Stimulated activated CD4-positive, alpha-beta T cell treated with anti-CD3 and anti-CD28 coated beads, Interleukin-15, amount 100 ng/mL, for 48 hours (primary cell): ENCODE measurements at regions not wholly inside any gene's neighbourhood (a gene's known extent, or its start where the extent isn't known, plus 50 kb on each side); places are given as distances from the start of the nearest gene placed in this dataset.

Source experiments
- DNase-seq, 2 donors: peaks; one replicate each; pipeline ENCODE4 v3.0.0-alpha.2; 2020; ENCODE audit warnings: low read depth in 2 of 2

DNA sequence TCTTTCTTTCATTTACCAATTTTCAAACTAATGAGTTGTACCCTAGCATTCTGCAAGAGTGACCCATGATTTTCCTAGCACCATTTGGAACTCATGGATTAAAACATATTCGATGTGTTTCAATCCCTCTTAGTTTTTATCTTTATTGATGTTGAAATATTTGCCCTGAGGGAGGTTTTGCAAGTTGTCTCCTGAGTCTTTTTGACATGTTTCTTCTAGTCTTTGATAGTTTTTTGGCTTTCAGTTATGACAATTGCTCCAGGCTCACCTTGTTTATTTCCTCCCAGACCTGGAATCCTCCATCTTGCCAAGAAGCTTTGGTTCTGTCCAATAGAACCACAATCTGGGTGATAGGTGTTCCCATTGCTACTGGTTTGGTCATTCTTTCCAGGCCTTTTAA lies 327.8 kb downstream of the WDR11 start:
- DNase-seq = no peak

DNA sequence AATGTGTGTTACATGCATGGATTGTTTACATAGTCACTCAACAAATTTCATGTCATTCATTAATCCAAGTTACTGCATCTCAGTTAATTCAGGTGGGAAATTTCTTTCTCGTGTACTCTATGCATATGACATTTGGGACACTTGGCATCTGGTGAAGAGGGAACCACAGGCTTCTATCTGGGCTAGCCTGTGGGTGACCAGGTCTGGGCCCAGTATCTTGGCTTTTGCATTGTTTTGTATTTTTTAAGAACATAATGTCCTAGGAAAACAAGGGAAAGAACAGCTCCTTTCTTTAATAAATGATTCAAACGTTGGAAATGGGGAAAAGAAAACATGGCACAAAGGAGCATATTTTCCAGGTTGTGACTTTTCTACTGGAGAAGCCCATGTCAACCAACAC lies 331.1 kb downstream of the WDR11 start:
- no peak for DNase-seq

DNA sequence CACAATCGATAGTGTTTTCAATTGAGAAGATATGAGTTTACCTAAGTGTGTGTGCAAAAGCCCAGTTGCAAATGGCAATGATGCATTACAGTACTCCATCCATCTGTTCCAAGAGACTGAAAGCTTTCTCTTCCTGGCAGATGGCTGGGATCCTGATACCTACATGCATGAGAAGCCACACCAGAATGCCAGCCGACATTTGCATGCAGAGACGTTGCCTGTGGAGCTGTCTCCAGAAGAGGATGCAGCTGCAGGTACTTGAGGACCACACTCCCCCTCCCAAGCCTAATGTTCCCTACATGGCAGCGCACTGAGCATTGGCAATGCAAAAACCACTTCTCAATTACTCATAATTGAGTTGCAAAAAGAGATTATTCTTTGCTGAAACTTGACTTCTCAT lies 332.1 kb downstream of the WDR11 start:
- no peak for DNase-seq

DNA sequence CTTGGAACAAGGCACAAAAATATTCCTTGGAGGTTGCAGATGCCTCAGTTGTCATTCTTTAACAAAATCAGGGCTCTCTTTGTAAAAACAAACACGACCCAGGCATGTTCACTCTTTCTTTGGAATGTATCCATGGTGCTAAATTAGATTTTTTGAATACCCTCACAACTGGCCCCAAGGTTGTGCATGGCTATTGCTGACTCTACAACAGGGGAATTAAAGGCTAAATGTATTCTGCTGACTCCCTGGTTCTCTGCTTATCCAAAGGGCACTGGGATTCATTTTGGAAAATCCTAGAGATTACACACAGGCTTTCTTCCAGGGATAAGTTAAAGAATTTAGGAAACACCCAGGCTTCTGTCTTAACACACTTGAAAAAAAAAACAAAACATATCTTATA lies 332.5 kb downstream of the WDR11 start:
- no peak for DNase-seq

DNA sequence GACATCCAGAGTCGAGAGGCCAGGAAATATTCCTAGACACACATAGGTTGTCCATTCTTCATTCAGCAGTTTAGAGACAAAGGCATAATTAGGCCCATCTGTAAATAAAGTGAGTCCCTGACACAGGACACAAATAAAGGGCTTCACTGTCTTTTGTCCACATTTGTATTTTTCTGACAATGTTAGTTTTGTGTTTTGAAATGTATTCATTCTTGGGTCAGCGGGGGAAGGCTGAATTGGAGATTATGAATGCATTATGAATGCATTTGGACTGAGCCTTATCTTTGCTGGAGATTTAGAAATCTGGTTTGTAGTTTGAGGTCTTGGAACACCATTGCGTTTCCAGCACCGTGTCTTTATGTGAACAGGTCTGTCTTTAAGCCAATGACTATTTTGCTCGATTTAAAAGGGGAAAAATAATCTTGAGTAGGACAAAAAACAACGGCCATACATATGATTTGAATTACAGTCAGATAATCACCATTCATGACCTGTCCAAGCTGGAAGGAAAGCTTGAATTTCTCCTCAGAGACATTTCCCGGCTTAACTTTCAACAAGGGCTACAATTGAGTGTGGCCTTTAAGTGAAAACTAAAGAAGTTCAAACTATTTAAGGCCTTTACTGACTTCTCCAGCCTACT lies 334.8 kb downstream of the WDR11 start:
- DNase-seq = no peak

DNA sequence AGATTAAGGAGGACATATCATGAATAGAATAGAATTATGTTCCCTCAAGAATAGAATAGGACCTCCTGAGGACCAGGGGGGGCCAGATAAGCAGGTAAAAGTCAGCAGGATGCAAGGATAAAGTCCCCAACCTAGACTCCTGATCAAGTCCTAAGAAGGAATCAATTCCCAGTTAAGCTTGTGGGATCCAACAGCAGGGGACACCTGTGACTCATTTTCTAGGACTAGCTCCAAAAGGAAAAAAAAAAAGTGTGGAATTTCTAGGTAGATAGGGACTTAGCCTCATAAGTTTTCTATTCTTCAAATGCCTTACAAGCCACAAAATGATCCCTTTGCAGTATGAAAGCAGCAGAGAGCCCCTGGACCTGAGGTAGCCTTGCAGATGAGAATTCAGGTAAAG lies 336.2 kb downstream of the WDR11 start:
- no peak for DNase-seq

DNA sequence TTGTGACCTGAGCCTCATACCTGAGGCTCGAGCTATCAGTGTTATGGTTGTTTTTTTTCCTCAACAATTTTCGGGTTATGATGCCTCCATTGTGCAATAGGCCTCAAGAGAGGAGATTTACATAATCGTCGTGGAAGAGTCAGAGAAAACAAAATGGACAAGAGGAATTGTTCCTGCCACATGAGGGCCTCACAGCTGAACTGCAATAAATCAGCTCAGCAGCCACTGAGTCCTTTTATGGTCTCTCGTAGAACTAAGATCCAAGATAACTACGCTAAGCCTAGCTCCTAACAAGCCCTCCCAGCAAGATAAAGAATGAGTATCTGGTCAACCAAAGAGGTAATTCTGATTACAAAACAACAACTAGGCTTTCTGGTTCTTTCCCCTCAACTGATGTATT lies 336.8 kb downstream of the WDR11 start:
- no peak for DNase-seq

DNA sequence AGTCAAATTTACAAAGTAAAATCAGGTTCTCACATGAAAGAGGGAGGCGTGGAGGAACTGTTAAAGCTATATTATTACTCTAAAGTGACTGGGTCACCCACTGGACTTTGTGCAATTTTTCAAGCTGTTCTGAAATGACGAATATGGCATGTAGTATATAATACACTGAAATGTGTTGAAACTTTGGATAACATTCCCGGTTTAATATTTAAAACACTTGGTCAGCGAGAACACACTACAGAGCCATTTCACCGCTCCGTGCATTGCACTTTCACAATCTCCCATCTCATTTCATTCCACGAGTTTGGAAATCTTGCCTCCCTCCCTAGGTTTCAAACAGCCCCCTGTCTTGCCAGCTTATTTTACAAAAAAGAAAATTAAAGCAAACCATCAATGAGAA lies 337.9 kb downstream of the WDR11 start:
- no peak for DNase-seq

DNA sequence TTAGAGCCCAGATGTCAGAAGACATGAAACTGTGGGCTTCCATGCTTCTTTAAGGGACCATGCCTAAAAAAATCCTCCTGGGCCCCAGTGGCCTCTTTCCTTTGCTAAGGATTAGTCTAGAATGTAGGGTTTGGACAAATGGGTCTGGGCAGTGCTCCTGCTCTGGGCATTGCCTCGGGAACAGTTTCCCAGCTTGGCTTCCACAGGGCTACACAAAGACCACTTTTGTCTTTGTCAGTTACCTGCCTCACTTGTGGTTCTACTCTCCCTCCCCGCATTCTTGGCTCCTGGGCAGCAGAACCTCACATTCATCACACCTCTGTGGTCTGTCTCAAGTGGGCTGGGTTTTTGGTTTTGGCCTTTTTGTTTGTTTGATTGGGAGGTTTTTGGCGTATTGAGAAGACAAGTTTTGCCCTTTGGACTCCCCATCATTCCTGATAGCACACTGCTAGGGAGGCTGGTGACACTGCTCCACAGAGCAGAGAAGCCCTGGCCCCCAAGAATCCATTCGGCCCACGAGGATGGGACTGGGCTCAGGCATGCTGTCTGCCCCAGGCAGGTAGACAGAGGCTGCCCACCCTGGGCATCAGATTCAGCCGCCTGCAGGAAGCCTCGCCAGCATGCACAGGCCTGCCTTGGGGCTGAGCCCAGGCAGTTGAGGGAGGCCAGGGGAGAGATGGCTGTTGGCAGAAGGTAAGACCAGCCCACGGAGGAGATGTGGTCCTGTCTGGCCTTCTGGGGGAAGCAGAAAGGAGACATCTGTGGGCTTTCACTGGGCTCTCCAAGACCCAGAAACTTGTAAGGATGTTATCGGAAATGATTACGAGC lies 343.7 kb downstream of the WDR11 start:
- DNase-seq = no peak

DNA sequence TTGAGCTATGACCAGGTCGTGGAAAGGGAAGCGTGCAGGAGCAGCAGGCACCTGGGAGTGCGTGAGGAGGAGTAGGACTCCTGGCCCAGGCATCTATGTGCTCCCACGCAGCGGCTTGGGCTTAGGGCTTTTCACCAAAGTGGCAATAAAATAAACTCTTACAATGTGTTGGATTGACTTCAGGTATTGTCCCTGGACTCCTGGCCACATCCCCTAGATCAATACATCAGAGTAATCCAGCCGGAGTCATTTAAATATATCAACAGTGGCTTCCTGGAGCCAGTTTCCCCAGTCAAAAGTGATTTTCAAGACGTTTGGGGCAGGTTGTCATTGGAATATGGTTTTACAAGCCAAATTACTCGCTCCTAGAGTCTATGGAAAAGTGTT lies 344.4 kb downstream of the WDR11 start:
- no peak for DNase-seq

DNA sequence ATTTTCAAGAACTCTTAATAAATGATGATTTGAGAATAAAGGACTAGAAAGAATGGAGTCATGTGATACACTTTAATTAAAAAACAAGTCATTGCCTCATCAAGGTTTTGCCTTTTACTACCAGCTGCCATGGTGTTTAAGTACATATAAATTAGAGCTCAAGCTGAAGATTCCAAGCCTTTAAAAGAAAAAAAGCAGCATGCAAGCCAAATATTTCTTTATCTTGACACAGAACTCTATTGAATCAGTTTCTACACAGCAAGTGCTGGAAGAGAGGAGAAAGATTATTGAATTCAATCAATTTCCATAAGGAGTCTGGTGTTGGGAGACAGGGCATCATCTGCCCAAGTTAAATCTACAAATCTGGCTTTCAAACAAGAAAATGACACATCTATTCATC lies 347.9 kb downstream of the WDR11 start:
- no peak for DNase-seq

DNA sequence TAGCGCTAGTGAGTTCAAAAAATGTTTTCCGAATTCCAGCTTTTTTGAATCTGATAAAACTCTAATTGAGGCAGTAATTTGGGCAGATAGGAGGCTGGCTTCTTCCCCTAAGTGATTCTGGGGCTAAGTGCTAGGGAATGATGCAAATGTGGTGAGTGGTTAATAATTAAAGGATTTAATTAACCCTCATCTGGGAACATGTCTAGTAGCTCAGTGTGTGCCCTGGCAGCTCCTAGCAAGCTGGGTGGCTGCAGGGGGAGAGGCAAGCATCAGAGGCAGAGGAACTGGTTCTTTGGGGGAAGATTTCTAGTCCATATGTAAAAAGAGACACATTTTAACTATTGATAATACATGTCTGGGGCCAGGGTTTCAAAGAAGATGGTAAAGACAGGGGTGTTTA lies 354.5 kb downstream of the WDR11 start:
- DNase-seq = no peak

DNA sequence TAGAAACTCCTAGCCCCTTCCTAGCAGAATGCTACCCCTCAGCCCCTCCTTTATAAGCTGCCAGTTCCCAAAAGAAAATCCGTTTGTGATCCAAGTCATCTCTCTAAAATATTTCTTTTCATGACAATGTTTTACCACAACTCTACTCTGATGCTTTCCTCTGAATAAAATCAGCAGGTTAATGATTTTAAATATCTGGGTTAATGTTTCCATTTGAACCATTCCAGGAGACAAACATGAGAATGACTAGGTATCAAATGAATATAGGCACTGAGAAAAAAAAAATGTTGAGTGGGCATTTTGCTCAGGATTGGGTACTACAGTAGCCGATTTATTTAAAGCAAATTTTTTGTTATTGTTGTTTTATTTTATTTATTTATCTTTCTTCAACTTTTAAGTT lies 360.3 kb downstream of the WDR11 start:
- DNase-seq = no peak

DNA sequence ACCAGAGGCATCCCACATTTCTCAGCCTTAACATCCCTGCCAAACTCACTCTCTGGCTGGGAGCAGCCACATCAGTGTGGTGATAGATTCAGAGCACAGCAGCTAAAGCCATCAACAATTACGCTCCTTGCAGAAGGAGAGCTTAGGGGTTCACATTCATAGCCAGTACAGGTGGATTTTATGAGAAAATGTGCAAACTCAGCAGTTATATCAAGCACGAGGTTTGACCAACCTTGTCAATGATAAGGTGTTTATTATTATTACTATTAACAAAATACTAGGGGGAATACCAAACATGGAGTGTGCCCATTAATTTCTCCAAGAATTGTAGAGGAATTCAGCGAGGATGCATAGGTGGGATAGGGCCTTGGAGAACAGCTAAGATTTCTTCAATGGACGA lies 362.3 kb downstream of the WDR11 start:
- DNase-seq = no peak

DNA sequence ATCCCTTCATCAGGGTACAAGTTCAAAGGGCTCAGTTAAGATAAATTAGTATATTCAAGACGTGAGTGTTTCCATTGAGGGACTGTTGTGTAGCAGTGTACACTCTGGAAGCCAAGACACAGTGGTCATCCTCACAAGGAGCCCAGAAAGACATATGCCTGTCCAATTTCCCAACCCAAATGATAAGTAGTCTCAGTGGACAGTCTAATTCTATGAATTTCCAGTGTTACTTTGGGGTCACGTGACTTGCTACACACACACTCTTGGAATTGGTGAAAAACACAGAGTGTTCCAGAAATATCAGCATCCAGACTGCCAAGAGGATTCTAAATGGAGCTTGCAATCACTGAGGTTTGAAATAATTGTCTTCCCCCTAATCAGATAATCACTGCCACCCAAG lies 365.1 kb downstream of the WDR11 start:
- no peak for DNase-seq

DNA sequence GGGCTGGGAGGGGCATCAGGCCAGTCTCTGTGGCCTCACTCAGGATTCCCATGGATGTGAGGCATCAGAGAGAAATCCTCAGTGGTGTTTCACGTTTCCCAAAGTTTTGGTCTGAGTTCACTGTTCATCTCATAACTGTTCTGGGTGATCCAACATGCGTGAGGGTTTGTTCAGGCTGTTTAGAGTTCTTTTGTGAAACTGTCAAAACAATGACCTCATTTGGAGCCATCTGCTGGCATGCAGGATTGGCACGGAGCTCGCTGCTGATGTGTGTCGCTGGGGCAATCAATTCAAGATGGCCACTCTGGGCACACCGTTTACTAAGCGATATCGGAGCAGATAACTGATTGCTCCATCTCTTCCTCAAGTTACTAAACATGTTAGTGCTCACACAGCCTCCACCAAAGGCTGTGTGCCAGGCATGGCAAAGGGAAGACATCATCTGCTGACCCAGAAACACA lies 365.6 kb downstream of the WDR11 start:
- no peak for DNase-seq

DNA sequence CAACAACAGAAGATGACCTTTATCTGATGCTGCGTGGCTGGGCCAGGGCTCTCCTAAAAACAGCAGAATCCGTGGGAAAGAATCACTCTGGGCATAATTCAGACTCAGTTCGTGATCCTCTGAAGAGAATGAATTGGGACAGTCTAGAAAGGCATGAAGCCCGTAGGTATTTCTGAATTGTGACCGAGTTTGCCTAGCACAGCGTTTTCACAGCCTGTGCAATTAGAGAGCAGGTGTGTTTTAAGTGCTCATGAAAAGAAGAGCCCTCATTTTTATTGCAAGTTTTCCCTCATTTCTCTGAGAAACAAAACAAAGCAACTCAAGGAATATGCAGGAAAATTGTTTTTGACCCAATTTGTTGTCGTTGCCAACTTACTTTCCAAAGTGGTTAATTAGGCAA lies 366.2 kb downstream of the WDR11 start:
- DNase-seq = no peak

DNA sequence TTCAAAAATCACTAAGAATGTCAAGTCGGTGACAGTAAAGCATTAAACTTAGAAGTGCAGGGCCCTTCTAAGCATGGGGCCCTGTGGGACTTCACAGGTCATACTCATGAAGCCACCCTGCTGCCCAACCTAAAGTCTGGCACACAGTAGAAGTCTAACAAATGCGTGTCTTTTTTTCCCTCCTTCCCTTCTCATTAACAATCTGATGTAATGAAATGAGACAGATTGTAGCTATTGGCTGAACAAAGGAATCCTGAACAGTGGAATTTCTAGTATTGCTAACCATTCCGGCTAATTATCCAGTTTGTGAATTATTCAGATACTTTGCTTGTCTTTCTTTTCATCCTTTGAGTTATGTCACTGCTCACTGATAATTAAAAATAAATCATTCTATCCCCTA lies 369.9 kb downstream of the WDR11 start:
- DNase-seq = no peak

DNA sequence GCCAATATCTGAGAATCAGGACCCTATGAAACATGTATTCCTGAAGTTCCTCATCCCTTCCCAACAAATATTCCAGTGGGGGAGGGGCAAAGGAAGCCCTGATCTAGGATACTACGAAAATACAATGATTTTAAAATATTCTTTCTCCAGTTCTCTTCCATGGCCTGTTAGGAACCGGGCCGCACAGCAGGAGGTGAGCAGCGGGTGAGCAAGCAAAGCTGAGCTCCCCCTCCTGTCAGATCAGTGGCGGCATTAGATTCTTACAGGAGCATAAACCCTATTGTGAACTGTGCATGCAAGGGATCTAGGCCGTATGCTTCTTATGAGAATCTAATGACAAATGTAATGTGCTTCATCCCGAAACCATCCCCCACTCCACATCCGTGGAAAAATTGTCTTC lies 370.8 kb downstream of the WDR11 start:
- no peak for DNase-seq

DNA sequence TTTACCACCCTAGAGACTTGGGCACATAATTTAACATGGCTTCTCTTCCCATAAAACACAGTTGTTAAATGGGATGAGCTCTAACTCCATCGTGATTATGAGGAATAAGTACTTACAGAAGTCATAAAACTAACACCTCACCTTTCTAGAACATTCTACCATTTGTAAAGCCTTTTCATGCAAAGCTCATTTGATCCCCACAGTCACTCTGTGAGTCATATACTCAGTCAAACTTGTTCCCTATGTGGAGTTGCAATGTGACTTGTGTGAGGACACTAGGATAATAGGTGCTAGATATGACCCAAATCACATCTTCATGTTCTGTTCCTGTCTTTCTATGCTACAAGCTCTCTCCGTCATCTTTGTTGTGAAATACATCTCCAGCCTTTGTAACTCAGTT lies 371.7 kb downstream of the WDR11 start:
- DNase-seq = no peak

DNA sequence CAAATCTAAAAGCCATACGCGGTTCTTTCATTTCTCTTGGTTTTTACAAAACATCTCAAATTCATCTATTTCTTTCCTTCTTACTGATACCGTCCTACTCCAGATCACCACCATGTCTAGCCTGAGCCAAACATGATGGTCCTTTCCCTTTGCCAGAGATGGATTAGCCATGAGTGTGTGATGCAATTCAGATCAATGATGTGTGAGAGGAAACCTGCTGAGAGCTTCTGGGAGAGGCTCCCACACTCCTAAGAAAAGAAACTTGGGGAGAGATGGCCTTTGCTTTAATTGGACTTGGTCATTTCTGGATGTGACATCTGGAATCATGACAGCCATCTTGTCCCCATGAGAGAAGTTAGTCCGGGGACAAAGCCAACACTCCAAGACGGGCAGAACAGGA lies 367.2 kb downstream of the FGFR2 start:
- no peak for DNase-seq

DNA sequence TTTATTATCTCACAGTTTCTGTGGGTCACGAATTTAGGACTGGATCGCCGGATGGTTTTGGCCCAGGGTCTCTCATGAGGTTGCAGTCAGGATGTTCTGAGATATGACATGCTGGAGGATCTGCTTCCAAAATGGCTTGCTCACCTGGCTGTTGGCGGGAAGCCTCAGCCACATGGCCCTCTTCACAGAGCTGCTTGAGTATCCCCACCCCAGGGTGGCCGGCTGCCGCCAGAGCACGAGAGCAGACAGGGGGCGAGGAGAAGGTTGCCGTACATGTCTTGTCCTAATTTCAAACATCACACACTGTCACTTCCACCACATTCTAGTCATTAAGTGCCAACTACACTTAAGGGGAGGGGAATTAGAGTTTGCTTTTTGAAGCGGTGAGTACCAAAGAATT lies 365.8 kb downstream of the FGFR2 start:
- DNase-seq = no peak

DNA sequence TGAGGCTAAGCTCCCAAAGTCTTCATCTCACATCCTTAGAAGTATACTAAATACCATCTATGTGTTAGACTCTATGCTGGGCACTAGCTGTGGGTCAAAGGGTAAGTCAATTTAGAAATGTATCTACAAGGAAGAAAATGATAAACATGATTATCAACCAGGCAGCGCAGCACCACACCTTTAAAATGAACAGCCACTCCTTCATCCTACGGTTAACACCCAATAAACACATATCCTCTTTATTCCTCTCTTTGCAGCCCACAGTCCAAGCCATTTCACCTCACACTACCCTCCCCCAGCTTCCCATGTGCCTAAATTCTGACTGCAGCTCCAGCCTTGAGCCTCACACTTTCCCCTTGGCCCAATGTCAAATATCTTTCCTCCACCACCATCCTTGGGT lies 362.6 kb downstream of the FGFR2 start:
- DNase-seq = no peak

DNA sequence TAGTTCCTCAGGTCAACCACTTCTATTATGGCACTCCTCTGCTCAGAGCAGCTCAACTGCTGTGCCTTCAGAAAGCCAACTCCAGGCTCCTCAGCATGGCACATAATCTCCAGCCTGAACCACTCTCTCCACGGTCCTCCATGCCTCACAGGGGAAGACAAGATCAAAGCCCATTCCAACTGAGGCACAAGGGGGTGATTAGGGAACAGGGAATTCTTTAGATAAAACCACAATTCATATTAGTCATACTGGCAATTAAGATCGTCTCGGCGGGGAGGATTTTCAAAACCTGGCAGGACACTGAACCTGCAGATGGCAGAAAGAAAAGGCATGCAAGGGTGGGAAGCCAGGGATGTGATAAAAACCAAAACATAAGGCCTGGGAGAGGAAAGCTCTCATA lies 361.6 kb downstream of the FGFR2 start:
- no peak for DNase-seq
